ENCODE measurements at regions not wholly inside any gene's neighbourhood (a gene's known extent, or its start where the extent isn't known, plus 50 kb on each side); places are given as distances from the start of the nearest gene placed in this dataset.

DNA sequence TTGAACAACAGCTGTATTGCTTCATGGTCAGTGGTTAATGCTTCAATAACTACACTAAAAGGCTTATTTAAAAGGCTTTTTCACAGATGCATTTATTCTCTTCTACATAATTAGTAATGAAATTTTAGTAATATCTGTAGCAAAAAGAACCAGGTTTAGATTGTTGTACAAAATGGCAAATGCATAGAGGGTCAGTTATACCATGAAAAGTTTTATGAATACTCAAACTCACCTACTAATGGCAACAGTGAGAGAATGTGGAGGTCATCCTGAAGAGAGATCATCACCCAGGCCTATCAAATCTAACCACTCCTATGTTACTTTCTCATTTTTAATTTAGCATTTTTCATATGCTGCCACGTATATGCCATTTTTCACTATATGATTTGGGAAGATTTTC is 444.3 kb upstream of the CDH9 start:
- TF ChIP-seq, protein P1, sequence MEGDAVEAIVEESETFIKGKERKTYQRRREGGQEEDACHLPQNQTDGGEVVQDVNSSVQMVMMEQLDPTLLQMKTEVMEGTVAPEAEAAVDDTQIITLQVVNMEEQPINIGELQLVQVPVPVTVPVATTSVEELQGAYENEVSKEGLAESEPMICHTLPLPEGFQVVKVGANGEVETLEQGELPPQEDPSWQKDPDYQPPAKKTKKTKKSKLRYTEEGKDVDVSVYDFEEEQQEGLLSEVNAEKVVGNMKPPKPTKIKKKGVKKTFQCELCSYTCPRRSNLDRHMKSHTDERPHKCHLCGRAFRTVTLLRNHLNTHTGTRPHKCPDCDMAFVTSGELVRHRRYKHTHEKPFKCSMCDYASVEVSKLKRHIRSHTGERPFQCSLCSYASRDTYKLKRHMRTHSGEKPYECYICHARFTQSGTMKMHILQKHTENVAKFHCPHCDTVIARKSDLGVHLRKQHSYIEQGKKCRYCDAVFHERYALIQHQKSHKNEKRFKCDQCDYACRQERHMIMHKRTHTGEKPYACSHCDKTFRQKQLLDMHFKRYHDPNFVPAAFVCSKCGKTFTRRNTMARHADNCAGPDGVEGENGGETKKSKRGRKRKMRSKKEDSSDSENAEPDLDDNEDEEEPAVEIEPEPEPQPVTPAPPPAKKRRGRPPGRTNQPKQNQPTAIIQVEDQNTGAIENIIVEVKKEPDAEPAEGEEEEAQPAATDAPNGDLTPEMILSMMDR (IDR thresholded peaks at IDR 0.05; ENCODE audit: control extremely low read depth, extremely low read depth, low read depth, missing control alignments): no peak
- POLR2A ChIA-PET: no interaction called here
- CTCF ChIA-PET: no interaction called here

DNA sequence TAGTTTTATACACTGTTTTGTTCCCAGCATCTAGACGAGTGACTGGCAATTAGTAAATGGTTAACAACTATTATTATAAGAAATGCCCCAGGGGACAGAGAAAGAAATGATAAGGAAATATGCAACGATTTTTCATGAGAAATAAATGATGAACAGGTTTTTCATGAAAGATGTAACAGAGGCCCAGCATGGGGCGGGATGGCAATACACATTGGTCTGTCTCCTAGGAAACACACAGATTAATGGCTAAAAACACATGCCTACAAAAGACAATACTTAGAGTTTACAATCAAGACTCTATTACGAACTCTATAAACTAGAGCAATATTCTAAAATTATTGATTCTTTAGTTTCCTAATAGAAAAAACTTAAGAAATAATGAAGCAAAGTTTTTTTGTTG is 441.5 kb upstream of the CDH9 start:
- TF ChIP-seq, protein P1 (IDR thresholded peaks at IDR 0.05; ENCODE audit: control extremely low read depth, extremely low read depth, low read depth, missing control alignments): no peak
- DNase-seq (ENCODE audit: extremely low spot score): no peak
- ChIA-PET POLR2A (no interaction called here), CTCF (no interaction called here)

More for the DNA sequence above, 444.3 kb upstream of the CDH9 start:
- no peak for DNase-seq (ENCODE audit: extremely low spot score)

DNA sequence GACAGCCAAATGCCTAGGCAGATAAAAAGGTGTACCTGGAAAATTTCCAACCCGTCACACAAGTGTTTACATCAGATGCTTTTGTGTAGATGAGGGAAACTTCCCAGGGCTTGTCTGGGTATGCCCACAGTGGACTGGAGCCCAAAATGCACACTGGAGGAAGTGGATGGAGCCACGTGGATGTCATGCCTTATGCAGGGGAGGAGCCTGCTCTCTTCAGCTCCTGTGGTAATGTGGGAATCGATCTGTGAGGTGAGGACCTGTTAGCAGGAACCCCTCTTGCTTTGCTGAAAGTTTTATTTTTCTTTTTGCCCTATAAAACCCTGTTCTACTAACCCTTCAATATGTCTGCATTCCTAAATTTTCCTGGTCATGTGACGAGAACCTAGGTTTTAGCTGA is 439.2 kb upstream of the CDH9 start:
- ChIA-PET CTCF (no interaction called here), POLR2A (no interaction called here)
- TF ChIP-seq, protein P1 (IDR thresholded peaks at IDR 0.05; ENCODE audit: control extremely low read depth, extremely low read depth, low read depth, missing control alignments): no peak
- no peak for DNase-seq (ENCODE audit: extremely low spot score)

DNA sequence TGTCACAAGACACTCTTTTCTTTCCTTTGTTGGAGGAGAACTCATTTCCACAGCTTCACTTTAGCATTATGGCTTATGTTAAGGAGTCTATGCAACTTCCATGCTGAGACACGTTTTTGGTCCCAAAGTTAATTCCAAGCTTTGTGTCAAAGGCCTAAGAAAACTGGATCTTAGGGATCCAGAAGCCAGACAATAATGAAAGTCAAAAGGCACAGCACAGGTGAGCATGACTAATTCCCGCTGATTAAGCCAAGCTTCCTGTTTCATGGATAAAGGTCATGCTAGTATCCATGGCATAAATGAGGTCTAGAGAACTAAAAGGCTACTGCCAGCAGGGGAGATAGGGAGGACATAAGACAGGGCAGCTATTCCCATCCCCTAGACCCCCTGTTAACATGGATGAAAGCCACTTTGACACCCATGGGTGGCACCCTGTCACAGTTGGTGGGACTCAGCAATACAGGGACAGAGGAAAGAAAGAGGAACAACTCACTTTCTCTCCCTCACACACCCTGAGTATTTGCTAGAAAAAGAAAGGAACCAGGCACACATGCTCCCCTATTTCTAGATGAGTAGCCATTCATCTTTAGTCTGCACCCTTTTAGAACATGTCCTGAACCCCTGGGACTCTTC is 438.1 kb upstream of the CDH9 start:
- ChIA-PET CTCF (interaction anchor here (1.5 kb wide), 1 partner anchor 22 kb away, joined by 3 read pairs; no protein-coding TSS in a partner anchor), POLR2A (no interaction called here)
- TF ChIP-seq, protein P1 (IDR thresholded peaks at IDR 0.05; ENCODE audit: control extremely low read depth, extremely low read depth, low read depth, missing control alignments): no peak
- DNase-seq (ENCODE audit: extremely low spot score): no peak

DNA sequence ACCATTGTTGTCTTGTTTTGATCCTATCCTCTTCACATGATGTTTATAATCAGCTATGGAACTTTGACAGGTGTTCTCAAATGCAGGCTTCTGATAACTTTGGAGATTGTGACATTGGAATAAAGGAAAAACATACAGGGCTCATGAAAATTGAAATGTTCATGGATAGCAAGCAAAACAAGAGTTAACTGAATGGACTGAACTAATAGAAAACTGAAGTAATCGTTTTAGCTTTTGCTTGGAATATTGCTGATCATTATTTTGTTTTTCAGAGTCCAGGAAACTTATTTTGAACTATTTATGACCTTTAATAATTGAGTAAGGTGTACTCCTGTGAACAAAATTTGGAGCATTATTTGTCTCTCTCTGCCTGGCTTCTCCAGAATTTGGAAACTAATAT is 436.7 kb upstream of the CDH9 start:
- ChIA-PET CTCF (interaction anchor here (1.5 kb wide), 1 partner anchor 24 kb away, joined by 3 read pairs; no protein-coding TSS in a partner anchor), POLR2A (no interaction called here)
- no peak for DNase-seq (ENCODE audit: extremely low spot score)
- TF ChIP-seq, protein P1 (IDR thresholded peaks at IDR 0.05; ENCODE audit: control extremely low read depth, extremely low read depth, low read depth, missing control alignments): no peak

DNA sequence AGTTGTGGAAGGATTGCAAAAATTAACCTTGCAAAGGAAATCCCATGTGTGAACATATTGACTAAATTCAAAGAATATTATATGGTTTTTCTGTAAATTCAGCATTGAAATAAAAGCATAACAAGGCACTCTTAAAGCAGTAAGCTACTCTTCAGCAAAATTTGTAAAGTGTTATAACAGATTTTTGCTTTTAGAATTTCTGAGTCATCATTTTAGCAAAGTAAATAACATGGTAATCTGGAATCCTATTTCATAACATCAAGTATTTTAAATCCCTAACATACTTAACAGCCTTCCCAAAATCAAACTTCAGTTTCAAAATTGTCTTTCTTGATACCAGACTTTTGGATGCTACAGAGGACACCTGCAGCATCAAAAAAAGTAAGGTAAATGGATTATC is 436.0 kb upstream of the CDH9 start:
- TF ChIP-seq, protein P1 (IDR thresholded peaks at IDR 0.05; ENCODE audit: control extremely low read depth, extremely low read depth, low read depth, missing control alignments): no peak
- POLR2A ChIA-PET: no interaction called here
- CTCF ChIA-PET: no interaction called here

DNA sequence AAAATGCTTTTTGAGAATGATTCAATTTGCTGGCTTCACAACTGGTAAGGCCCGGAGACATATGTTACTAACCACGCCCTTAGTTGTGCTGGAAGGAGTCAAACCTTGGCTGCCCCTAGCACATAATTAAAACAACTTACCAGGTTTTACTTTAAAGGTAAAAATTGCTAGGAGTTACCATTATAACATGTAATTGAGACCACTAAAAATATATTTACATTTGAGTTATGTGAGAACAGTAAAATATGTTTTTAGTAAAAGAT is 435.6 kb upstream of the CDH9 start:
- DNase-seq (ENCODE audit: extremely low spot score): no peak
- POLR2A ChIA-PET: no interaction called here
- TF ChIP-seq, protein P1 (IDR thresholded peaks at IDR 0.05; ENCODE audit: control extremely low read depth, extremely low read depth, low read depth, missing control alignments): no peak
- CTCF ChIA-PET: no interaction called here

More for the DNA sequence above, 436.0 kb upstream of the CDH9 start:
- DNase-seq (ENCODE audit: extremely low spot score): no peak

Measured in GM10248 (cell line).